GM12891 (cell line): ENCODE measurements at regions not wholly inside any gene's neighbourhood (a gene's known extent, or its start where the extent isn't known, plus 50 kb on each side); places are given as distances from the start of the nearest gene placed in this dataset.

ENCODE experiments used
- POLR2A ChIP-seq: IDR thresholded peaks from 2 replicates; pipeline ENCODE4 v1.6.1; 2011; ENCODE audit warnings: low read depth, low read length, control low read depth
- POLR2AphosphoS5 ChIP-seq: IDR thresholded peaks from 2 replicates; pipeline ENCODE4 v1.6.1; 2011; ENCODE audit warnings: low read depth, low read length, control low read depth
- POU2F2 ChIP-seq: IDR thresholded peaks from 2 replicates; pipeline ENCODE4 v1.6.1; 2011; ENCODE audit warnings: low read depth, mild to moderate bottlenecking, control low read depth, low read length, moderate library complexity
- TAF1 ChIP-seq: IDR thresholded peaks from 2 replicates; pipeline ENCODE4 v1.6.1; 2011; ENCODE audit warnings: low read depth, low read length, control low read depth

GRCh38 chr2:76672798-76673197 lies 849.4 kb downstream of the LRRTM4 start:
- TF ChIP-seq TAF1: no peak
- TF ChIP-seq POLR2A: no peak
- no peak for TF ChIP-seq POLR2AphosphoS5
- no peak for TF ChIP-seq POU2F2
